Smooth muscle cell (in vitro differentiated cells): ENCODE measurements at regions not wholly inside any gene's neighbourhood (a gene's known extent, or its start where the extent isn't known, plus 50 kb on each side); places are given as distances from the start of the nearest gene placed in this dataset.

ENCODE experiments used
- DNase-seq: peaks from one replicate; lab custom pipeline; 2025; ENCODE audit not compliant: unreplicated experiment; lab: John Stamatoyannopoulos, UW
- H2AFZ ChIP-seq: fragments of 200-600 bp; sonication (generic); 2 replicates; pipeline ENCODE4 v1.6.0; 2016; ENCODE audit warnings: antibody characterized with exemption, low read depth, mild to moderate bottlenecking
- H3F3A ChIP-seq: fragments of 200-600 bp; sonication (generic); 2 replicates; pipeline ENCODE4 v1.6.0; 2017; ENCODE audit warnings: antibody characterized with exemption, low read depth
- H3K27ac ChIP-seq: fragments of 200-600 bp; sonication (generic); 2 replicates; pipeline ENCODE4 v1.5.1; 2016; ENCODE audit warnings: low read depth, mild to moderate bottlenecking
- H3K27me3 ChIP-seq: fragments of 200-600 bp; sonication (generic); 2 replicates; pipeline ENCODE4 v1.6.1; 2016; ENCODE audit warnings: low read depth, mild to moderate bottlenecking
- H3K36me3 ChIP-seq: fragments of 200-600 bp; sonication (generic); 2 replicates; pipeline ENCODE4 v1.5.1; 2016; ENCODE audit warnings: low read depth
- H3K4me1 ChIP-seq: fragments of 200-600 bp; sonication (generic); 2 replicates; pipeline ENCODE4 v1.5.1; 2016; ENCODE audit warnings: low read depth
- H3K4me2 ChIP-seq: fragments of 200-600 bp; sonication (generic); 2 replicates; pipeline ENCODE4 v1.6.0; 2016; ENCODE audit warnings: mild to moderate bottlenecking
- H3K4me3 ChIP-seq: fragments of 200-600 bp; sonication (generic); 2 replicates; pipeline ENCODE4 v1.5.1; 2016; ENCODE audit warnings: mild to moderate bottlenecking
- H3K79me2 ChIP-seq: fragments of 200-600 bp; sonication (generic); 2 replicates; pipeline ENCODE4 v1.6.0; 2016; ENCODE audit warnings: low read depth, mild to moderate bottlenecking
- H3K9ac ChIP-seq: fragments of 200-600 bp; sonication (generic); 2 replicates; pipeline ENCODE4 v1.6.0; 2016; ENCODE audit warnings: low read depth
- H3K9me3 ChIP-seq: fragments of 200-600 bp; sonication (generic); replicated peaks from 2 replicates; pipeline ENCODE4 v1.5.1; 2016; ENCODE audit warnings: low read depth
- H4K20me1 ChIP-seq: fragments of 200-600 bp; sonication (generic); 2 replicates; pipeline ENCODE4 v1.6.0; 2016; ENCODE audit warnings: low read depth
- CTCF ChIP-seq: fragments of 200-600 bp; sonication (generic); IDR thresholded peaks from 2 replicates; pipeline ENCODE4 v1.5.1; 2017; ENCODE audit warnings: borderline replicate concordance, mild to moderate bottlenecking, antibody characterized with exemption; ENCODE audit not compliant: insufficient read depth, poor library complexity, severe bottlenecking
- WGBS: methylation state at CpG from one replicate; pipeline ENCODE4 v1.1.7; 2016; ENCODE audit warnings: low lambda C conversion rate; 5-methylcytosine and 5-hydroxymethylcytosine counted together

GRCh38 chr12:126196263-126196662, 1131.0 kb downstream of the AACS start:
- no peak overlapping the region for H3K4me2 ChIP-seq
- WGBS, result 96% methylated on average over 1 of the region's 1 CpG
- no peaks in the 10 kb centered on the region for H3K9me3 ChIP-seq
- H3K36me3 ChIP-seq, result no peaks in the 10 kb centered on the region
- no peak overlapping the region for H3K4me3 ChIP-seq
- H4K20me1 ChIP-seq, result no peaks in the 10 kb centered on the region
- no peaks in the 10 kb centered on the region for H3K79me2 ChIP-seq
- no peak overlapping the region for H3K9ac ChIP-seq
- no peak for DNase-seq
- no peak for TF ChIP-seq CTCF
- H3K27ac ChIP-seq, result no peak overlapping the region
- peaks cover 20% of the 10 kb centered on the region for H3K27me3 ChIP-seq
- H2AFZ ChIP-seq, result no peak overlapping the region
- no peaks in the 10 kb centered on the region for H3K4me1 ChIP-seq
- H3F3A ChIP-seq, result no peaks in the 10 kb centered on the region

- no peaks in the 10 kb centered on the region for H3F3A ChIP-seq
- no peaks in the 10 kb centered on the region for H3K27me3 ChIP-seq
- no peak for DNase-seq
- WGBS, result 85% methylated on average over 1 of the region's 1 CpG
- H3K9ac ChIP-seq, result no peak overlapping the region
- no peak overlapping the region for H3K27ac ChIP-seq
- no peaks in the 10 kb centered on the region for H3K9me3 ChIP-seq
- H2AFZ ChIP-seq, result no peak overlapping the region
- H3K36me3 ChIP-seq, result no peaks in the 10 kb centered on the region
- no peaks in the 10 kb centered on the region for H3K4me1 ChIP-seq
- no peaks in the 10 kb centered on the region for H4K20me1 ChIP-seq
- no peak overlapping the region for H3K4me3 ChIP-seq
- H3K79me2 ChIP-seq, result no peaks in the 10 kb centered on the region
- TF ChIP-seq CTCF, result no peak
- H3K4me2 ChIP-seq, result no peak overlapping the region
Measured at GRCh38 chr12:126198516-126198915, 1133.3 kb downstream of the AACS start.

- H3K4me1 ChIP-seq, result no peaks in the 10 kb centered on the region
- H3K27ac ChIP-seq, result no peak overlapping the region
- 93% methylated on average over 6 of the region's 6 CpGs for WGBS
- DNase-seq, result no peak
- no peaks in the 10 kb centered on the region for H3K27me3 ChIP-seq
- H4K20me1 ChIP-seq, result no peaks in the 10 kb centered on the region
- no peak overlapping the region for H2AFZ ChIP-seq
- no peak overlapping the region for H3K4me2 ChIP-seq
- no peak for TF ChIP-seq CTCF
- H3K9ac ChIP-seq, result no peak overlapping the region
- H3K9me3 ChIP-seq, result no peaks in the 10 kb centered on the region
- no peaks in the 10 kb centered on the region for H3K79me2 ChIP-seq
- H3F3A ChIP-seq, result no peaks in the 10 kb centered on the region
- no peak overlapping the region for H3K4me3 ChIP-seq
- H3K36me3 ChIP-seq, result no peaks in the 10 kb centered on the region
Measured at GRCh38 chr12:126198966-126199692, 1133.9 kb downstream of the AACS start.

GRCh38 chr12:126201981-126202537, 1136.8 kb downstream of the AACS start:
- Histone ChIP-seq H3K27ac (no peak overlapping the region), H3K4me3 (no peak overlapping the region), H3K79me2 (no peaks in the 10 kb centered on the region), H3K27me3 (no peaks in the 10 kb centered on the region), H3K9me3 (no peaks in the 10 kb centered on the region), H3K4me1 (no peaks in the 10 kb centered on the region), H3K9ac (no peak overlapping the region), H3K4me2 (no peak overlapping the region), H3F3A (no peaks in the 10 kb centered on the region), H2AFZ (no peak overlapping the region), H3K36me3 (no peaks in the 10 kb centered on the region), H4K20me1 (no peaks in the 10 kb centered on the region)
- WGBS, result 79% methylated on average over 3 of the region's 3 CpGs
- DNase-seq, result no peak
- no peak for TF ChIP-seq CTCF
